SH-SY5Y (cell line): ENCODE measurements at regions not wholly inside any gene's neighbourhood (a gene's known extent, or its start where the extent isn't known, plus 50 kb on each side); places are given as distances from the start of the nearest gene placed in this dataset.

Experiments
- GATA2 ChIP-seq: IDR thresholded peaks from 2 replicates; pipeline ENCODE4 v1.6.1; 2011; ENCODE audit warnings: mild to moderate bottlenecking, low read depth, low read length
- GATA3 ChIP-seq: IDR thresholded peaks from 2 replicates; pipeline ENCODE4 v1.6.1; 2011; ENCODE audit warnings: low read depth, mild to moderate bottlenecking, low read length, moderate library complexity

- no peak for TF ChIP-seq GATA3
- TF ChIP-seq GATA2: no peak
Measured at GRCh38 chr4:4803912-4804296, 55.6 kb upstream of the MSX1 start.
